ENCODE measurements at regions not wholly inside any gene's neighbourhood (a gene's known extent, or its start where the extent isn't known, plus 50 kb on each side); places are given as distances from the start of the nearest gene placed in this dataset.

DNA sequence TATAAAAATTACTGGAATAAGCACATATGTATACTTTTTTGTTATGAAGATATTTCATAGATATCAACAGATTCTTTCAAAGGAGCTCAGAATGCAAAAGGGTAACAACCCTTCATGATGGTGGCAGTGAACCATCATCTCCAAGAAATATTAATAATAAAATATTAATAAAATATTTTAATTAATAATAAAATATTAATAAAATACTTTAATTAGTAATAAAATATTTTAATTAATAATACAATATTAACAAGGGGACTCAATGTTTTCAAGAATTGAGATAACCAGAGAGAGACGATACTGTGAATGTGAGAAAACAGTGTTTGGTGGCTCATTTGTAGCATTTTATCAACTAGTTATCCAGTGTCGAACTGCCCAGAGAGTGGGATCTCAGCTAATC lies 86.0 kb upstream of the NT5E start:
- H3K4me1 ChIP-seq (ENCODE audit: control insufficient read depth, insufficient read depth, low read length): no peaks in the 10 kb centered on the region
- ChIA-PET POLR2A (no interaction called here), CTCF (interaction anchor here (0.6 to 2.7 kb wide), 2 partner anchors 10 to 120 kb away, joined by 4 to 10 read pairs; no protein-coding TSS in a partner anchor)
- H3K4me3 ChIP-seq (ENCODE audit: low read depth, low read length): no peak overlapping the region
- H3K27ac ChIP-seq (ENCODE audit: extremely low read depth, low read depth, low read length): no peak overlapping the region
- H3K9me3 ChIP-seq (ENCODE audit: control insufficient read depth, insufficient read depth, low read depth, low read length): no peaks in the 10 kb centered on the region
- no peaks in the 10 kb centered on the region for H3K36me3 ChIP-seq (ENCODE audit: control insufficient read depth in 2 of 2, insufficient read depth in 1 of 2, low read length in 2 of 2)
- no peak for TF ChIP-seq ZNF621 (tag by site-specific recombination; IDR thresholded peaks at IDR 0.05)
- TF ChIP-seq, protein P1, sequence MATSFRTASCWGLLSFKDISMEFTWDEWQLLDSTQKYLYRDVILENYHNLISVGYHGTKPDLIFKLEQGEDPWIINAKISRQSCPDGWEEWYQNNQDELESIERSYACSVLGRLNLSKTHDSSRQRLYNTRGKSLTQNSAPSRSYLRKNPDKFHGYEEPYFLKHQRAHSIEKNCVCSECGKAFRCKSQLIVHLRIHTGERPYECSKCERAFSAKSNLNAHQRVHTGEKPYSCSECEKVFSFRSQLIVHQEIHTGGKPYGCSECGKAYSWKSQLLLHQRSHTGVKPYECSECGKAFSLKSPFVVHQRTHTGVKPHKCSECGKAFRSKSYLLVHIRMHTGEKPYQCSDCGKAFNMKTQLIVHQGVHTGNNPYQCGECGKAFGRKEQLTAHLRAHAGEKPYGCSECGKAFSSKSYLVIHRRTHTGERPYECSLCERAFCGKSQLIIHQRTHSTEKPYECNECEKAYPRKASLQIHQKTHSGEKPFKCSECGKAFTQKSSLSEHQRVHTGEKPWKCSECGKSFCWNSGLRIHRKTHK (tag by site-specific recombination; IDR thresholded peaks at IDR 0.05): no peak

DNA sequence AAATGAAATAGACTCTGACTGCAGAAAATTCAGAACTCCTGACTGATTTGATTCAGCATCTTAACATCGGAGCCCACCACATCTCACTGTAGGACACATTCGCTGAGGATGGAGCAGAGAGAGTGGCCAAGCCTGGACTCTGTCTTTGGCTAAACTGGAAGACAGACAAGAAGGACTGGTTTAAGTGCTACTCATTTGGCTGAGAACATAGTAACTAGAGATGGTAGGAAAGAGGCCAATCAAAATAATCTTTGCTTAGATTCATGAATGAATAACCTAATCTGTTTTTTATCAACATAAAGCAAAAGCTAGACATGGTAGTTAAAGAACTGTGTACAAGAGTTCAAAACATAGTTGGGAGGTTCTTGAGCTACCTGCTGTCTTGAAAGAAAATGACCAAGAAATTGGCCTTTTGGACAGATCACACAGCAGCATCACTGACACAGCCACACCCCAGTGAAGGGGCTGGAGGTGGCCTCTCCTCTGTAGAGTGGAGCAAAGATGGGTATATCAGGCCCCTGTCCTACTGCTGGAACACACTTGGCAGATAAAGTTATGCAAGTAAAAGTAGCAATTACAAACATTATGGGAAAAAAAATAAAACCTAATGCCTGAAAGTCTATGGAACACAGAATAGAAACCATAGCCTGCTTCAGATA lies 87.1 kb upstream of the NT5E start:
- Histone ChIP-seq H3K4me1 (ENCODE audit: control insufficient read depth, insufficient read depth, low read length) (no peaks in the 10 kb centered on the region), H3K36me3 (ENCODE audit: control insufficient read depth in 2 of 2, insufficient read depth in 1 of 2, low read length in 2 of 2) (no peaks in the 10 kb centered on the region), H3K9me3 (ENCODE audit: control insufficient read depth, insufficient read depth, low read depth, low read length) (no peaks in the 10 kb centered on the region), H3K27ac (ENCODE audit: extremely low read depth, low read depth, low read length) (no peak overlapping the region), H3K4me3 (ENCODE audit: low read depth, low read length) (no peak overlapping the region)
- ChIA-PET CTCF (interaction anchor here (0.6 to 2.7 kb wide), 5 partner anchors 22 to 174 kb away, joined by 3 to 10 read pairs (median 5); no protein-coding TSS in a partner anchor), POLR2A (no interaction called here)
- TF ChIP-seq ZNF133 (tag by site-specific recombination; IDR thresholded peaks at IDR 0.05): no peak
- TF ChIP-seq ZNF529 (tag by site-specific recombination; IDR thresholded peaks at IDR 0.05; ENCODE audit: insufficient replicate concordance): no peak
- TF ChIP-seq OVOL3 (tag by site-specific recombination; IDR thresholded peaks at IDR 0.05): no peak
- TF ChIP-seq, protein P2, sequence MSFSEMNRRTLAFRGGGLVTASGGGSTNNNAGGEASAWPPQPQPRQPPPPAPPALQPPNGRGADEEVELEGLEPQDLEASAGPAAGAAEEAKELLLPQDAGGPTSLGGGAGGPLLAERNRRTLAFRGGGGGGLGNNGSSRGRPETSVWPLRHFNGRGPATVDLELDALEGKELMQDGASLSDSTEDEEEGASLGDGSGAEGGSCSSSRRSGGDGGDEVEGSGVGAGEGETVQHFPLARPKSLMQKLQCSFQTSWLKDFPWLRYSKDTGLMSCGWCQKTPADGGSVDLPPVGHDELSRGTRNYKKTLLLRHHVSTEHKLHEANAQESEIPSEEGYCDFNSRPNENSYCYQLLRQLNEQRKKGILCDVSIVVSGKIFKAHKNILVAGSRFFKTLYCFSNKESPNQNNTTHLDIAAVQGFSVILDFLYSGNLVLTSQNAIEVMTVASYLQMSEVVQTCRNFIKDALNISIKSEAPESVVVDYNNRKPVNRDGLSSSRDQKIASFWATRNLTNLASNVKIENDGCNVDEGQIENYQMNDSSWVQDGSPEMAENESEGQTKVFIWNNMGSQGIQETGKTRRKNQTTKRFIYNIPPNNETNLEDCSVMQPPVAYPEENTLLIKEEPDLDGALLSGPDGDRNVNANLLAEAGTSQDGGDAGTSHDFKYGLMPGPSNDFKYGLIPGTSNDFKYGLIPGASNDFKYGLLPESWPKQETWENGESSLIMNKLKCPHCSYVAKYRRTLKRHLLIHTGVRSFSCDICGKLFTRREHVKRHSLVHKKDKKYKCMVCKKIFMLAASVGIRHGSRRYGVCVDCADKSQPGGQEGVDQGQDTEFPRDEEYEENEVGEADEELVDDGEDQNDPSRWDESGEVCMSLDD (tag by site-specific recombination; IDR thresholded peaks at IDR 0.05): no peak
- TF ChIP-seq ZNF510 (tag by site-specific recombination; IDR thresholded peaks at IDR 0.05; ENCODE audit: insufficient replicate concordance): no peak
- TF ChIP-seq KLF7 (tag by site-specific recombination; IDR thresholded peaks at IDR 0.05; ENCODE audit: borderline replicate concordance): no peak
- no peak for TF ChIP-seq ZNF2 (tag by site-specific recombination; IDR thresholded peaks at IDR 0.05)
- TF ChIP-seq IKZF3 (tag by site-specific recombination; IDR thresholded peaks at IDR 0.05): no peak
- no peak for TF ChIP-seq TSHZ1 (tag by site-specific recombination; IDR thresholded peaks at IDR 0.05; ENCODE audit: borderline replicate concordance)
- TF ChIP-seq ZNF292 (tag by site-specific recombination; IDR thresholded peaks at IDR 0.05; ENCODE audit: borderline replicate concordance, low read depth): no peak
- TF ChIP-seq, protein P3, sequence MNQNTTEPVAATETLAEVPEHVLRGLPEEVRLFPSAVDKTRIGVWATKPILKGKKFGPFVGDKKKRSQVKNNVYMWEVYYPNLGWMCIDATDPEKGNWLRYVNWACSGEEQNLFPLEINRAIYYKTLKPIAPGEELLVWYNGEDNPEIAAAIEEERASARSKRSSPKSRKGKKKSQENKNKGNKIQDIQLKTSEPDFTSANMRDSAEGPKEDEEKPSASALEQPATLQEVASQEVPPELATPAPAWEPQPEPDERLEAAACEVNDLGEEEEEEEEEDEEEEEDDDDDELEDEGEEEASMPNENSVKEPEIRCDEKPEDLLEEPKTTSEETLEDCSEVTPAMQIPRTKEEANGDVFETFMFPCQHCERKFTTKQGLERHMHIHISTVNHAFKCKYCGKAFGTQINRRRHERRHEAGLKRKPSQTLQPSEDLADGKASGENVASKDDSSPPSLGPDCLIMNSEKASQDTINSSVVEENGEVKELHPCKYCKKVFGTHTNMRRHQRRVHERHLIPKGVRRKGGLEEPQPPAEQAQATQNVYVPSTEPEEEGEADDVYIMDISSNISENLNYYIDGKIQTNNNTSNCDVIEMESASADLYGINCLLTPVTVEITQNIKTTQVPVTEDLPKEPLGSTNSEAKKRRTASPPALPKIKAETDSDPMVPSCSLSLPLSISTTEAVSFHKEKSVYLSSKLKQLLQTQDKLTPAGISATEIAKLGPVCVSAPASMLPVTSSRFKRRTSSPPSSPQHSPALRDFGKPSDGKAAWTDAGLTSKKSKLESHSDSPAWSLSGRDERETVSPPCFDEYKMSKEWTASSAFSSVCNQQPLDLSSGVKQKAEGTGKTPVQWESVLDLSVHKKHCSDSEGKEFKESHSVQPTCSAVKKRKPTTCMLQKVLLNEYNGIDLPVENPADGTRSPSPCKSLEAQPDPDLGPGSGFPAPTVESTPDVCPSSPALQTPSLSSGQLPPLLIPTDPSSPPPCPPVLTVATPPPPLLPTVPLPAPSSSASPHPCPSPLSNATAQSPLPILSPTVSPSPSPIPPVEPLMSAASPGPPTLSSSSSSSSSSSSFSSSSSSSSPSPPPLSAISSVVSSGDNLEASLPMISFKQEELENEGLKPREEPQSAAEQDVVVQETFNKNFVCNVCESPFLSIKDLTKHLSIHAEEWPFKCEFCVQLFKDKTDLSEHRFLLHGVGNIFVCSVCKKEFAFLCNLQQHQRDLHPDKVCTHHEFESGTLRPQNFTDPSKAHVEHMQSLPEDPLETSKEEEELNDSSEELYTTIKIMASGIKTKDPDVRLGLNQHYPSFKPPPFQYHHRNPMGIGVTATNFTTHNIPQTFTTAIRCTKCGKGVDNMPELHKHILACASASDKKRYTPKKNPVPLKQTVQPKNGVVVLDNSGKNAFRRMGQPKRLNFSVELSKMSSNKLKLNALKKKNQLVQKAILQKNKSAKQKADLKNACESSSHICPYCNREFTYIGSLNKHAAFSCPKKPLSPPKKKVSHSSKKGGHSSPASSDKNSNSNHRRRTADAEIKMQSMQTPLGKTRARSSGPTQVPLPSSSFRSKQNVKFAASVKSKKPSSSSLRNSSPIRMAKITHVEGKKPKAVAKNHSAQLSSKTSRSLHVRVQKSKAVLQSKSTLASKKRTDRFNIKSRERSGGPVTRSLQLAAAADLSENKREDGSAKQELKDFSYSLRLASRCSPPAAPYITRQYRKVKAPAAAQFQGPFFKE (tag by site-specific recombination; IDR thresholded peaks at IDR 0.05; ENCODE audit: borderline replicate concordance): no peak
- TF ChIP-seq, protein P4, sequence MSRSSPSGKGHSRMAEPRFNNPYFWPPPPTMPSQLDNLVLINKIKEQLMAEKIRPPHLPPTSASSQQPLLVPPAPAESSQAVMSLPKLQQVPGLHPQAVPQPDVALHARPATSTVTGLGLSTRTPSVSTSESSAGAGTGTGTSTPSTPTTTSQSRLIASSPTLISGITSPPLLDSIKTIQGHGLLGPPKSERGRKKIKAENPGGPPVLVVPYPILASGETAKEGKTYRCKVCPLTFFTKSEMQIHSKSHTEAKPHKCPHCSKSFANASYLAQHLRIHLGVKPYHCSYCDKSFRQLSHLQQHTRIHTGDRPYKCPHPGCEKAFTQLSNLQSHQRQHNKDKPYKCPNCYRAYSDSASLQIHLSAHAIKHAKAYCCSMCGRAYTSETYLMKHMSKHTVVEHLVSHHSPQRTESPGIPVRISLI (tag by site-specific recombination; IDR thresholded peaks at IDR 0.05): no peak
